Stimulated activated memory B cell treated with anti-CD40 and anti-IgM and Interleukin-4, amounts not matched to agents 10 μg/mL and 1 μg/mL and 100 μg/mL, for 72 hours (primary cell): ENCODE measurements at regions not wholly inside any gene's neighbourhood (a gene's known extent, or its start where the extent isn't known, plus 50 kb on each side); places are given as distances from the start of the nearest gene placed in this dataset.
"Not testable (repeated sequence)": the region's sequence is repeated elsewhere in the genome, so short reads cannot be mapped to it uniquely, and the experiment has no call there.

Experiments used
- ATAC-seq: fragments of 150-1000 bp; cut with Tn5 transposase; 2 replicates; pipeline ENCODE4 v1.10.0; 2021
- H3K27ac Mint-ChIP-seq: one replicate; pipeline ENCODE4 v1.8.0; 2022; ENCODE audit warnings: mild to moderate bottlenecking, mixed read lengths
- H3K27me3 Mint-ChIP-seq: one replicate; pipeline ENCODE4 v1.8.0; 2022; ENCODE audit warnings: mixed read lengths
- H3K36me3 Mint-ChIP-seq: one replicate; pipeline ENCODE4 v1.8.0; 2022; ENCODE audit warnings: mixed read lengths
- H3K4me1 Mint-ChIP-seq: one replicate; pipeline ENCODE4 v1.8.0; 2022; ENCODE audit warnings: mixed read lengths
- H3K4me3 Mint-ChIP-seq: one replicate; pipeline ENCODE4 v1.8.0; 2022; ENCODE audit warnings: mild to moderate bottlenecking, moderate library complexity, mixed read lengths
- H3K9me3 Mint-ChIP-seq: one replicate; pipeline ENCODE4 v1.8.0; 2022; ENCODE audit warnings: mixed read lengths

GRCh38 chr3:65170390-65171042 is 482.7 kb upstream of the ADAMTS9 start:
- H3K27me3 Mint-ChIP-seq: no peaks in the 10 kb centered on the region
- peaks cover 5% of the 10 kb centered on the region for H3K9me3 Mint-ChIP-seq
- H3K36me3 Mint-ChIP-seq: no peaks in the 10 kb centered on the region
- H3K27ac Mint-ChIP-seq: no peak overlapping the region
- no peaks in the 10 kb centered on the region for H3K4me1 Mint-ChIP-seq
- no peak overlapping the region for H3K4me3 Mint-ChIP-seq
- no peak for ATAC-seq

DNA sequence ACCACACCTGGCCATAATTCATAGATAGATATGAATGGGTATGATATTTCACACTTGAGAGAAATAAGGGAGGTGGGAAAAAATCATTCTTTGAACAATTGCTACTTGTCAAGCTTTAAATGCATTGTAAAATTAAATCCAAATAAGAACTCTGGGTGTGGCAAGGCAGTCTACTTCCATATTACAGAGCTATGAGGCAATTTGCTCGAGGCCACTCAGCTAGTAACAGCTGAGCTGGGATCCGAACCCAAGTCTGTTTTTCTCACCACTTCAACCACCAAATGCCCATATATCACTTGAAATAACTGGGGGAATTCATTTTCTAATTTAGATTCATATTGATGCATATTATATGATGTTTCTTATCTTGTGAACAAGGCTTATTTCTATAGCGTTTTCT is 482.2 kb upstream of the ADAMTS9 start:
- H3K27ac Mint-ChIP-seq: no peak overlapping the region
- H3K4me1 Mint-ChIP-seq: no peaks in the 10 kb centered on the region
- no peaks in the 10 kb centered on the region for H3K36me3 Mint-ChIP-seq
- ATAC-seq: no peak
- no peak overlapping the region for H3K4me3 Mint-ChIP-seq
- no peaks in the 10 kb centered on the region for H3K27me3 Mint-ChIP-seq
- peaks cover 5% of the 10 kb centered on the region for H3K9me3 Mint-ChIP-seq

- H3K27ac Mint-ChIP-seq: no peak overlapping the region
- H3K36me3 Mint-ChIP-seq: no peaks in the 10 kb centered on the region
- no peak overlapping the region for H3K4me3 Mint-ChIP-seq
These were observed 480.7 kb upstream of the ADAMTS9 start for GRCh38 chr3:65168547-65168946.

DNA sequence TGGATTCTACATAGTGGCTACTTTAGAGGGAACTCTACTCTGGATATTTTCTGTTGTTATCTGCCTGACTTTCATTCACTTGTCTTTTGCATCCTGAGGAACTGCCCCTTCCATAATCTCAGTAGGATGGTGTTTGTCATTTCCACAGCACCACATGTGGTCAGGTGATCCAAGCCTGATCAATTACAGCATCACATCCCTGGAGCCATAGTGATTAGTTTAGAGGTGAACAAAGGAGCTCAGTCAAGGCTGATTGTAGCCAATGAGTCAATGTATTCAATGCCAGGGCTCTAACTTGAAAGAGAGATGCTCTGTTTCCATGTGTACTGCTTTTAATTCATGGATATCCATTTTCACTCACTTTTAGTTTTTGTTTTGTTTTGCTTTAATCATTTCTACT is 478.7 kb upstream of the ADAMTS9 start:
- H3K27ac Mint-ChIP-seq: no peak overlapping the region
- no peak overlapping the region for H3K4me3 Mint-ChIP-seq
- no peaks in the 10 kb centered on the region for H3K36me3 Mint-ChIP-seq
- peaks cover 5% of the 10 kb centered on the region for H3K9me3 Mint-ChIP-seq
- H3K4me1 Mint-ChIP-seq: no peaks in the 10 kb centered on the region
- ATAC-seq: no peak
- no peaks in the 10 kb centered on the region for H3K27me3 Mint-ChIP-seq

More at GRCh38 chr3:65168547-65168946, 480.7 kb upstream of the ADAMTS9 start:
- peaks cover 5% of the 10 kb centered on the region for H3K9me3 Mint-ChIP-seq
- H3K4me1 Mint-ChIP-seq: no peaks in the 10 kb centered on the region
- no peaks in the 10 kb centered on the region for H3K27me3 Mint-ChIP-seq
- ATAC-seq: no peak

- Mint-ChIP-seq H3K4me1 (no peaks in the 10 kb centered on the region), H3K9me3 (peaks cover 8% of the 10 kb centered on the region), H3K27me3 (no peaks in the 10 kb centered on the region), H3K4me3 (no peak overlapping the region), H3K36me3 (no peaks in the 10 kb centered on the region), H3K27ac (no peak overlapping the region)
- ATAC-seq: no peak
These were observed 470.2 kb upstream of the ADAMTS9 start for GRCh38 chr3:65158023-65158422.

DNA sequence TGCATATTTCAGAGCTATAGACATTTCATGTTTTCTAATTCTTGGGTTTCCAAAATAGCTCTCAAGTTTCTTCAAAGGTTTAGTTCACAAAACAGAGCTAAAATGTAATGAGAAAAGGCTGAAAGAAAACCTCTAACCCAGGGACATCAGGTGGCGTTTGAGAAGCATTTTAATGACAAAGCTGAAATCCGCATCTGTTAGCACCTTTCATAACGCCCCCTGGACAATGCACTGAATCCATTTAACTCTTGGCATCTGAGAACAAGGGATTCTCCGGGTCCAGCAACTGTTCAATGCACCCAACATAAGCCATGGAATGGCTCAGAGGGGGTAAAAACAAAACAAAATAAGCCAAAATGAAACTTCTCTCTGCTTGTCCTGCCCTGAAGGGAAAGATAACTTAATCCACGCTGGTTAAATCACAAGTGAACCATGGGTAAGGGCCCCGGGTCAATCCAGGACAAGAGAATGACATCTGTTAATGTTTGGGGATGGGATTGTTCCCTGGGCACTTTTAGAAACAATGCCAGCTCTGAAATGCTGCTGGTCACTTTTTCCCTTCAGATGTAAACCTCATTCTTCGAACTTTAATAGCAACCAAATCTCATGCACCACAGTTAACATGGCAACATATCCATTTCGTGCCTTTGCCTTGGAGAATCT is 466.2 kb upstream of the ADAMTS9 start:
- Mint-ChIP-seq H3K4me3 (no peak overlapping the region), H3K4me1 (no peaks in the 10 kb centered on the region), H3K27me3 (no peaks in the 10 kb centered on the region), H3K9me3 (peaks cover 6% of the 10 kb centered on the region), H3K36me3 (no peaks in the 10 kb centered on the region), H3K27ac (no peak overlapping the region)
- ATAC-seq: no peak

DNA sequence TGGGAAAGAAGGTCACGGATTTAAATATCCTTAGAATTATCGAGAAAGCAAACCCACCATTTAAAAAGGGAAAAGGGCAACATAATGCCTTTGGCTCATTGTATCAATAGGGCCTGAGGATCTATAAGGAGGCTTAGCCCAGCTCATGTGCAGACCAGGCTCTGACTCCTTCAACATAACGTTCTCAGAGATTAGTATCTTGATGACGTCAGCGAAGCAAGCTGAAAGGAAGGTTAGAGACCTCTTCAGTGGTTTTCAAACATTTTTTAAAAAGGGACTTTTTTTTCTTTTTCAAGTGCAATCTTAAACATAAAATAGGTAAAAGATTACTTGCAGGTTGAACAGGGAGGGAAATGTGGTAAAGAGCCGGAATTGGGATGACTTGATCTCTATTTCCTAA is 463.9 kb upstream of the ADAMTS9 start:
- ATAC-seq: no peak
- H3K36me3 Mint-ChIP-seq: no peaks in the 10 kb centered on the region
- no peaks in the 10 kb centered on the region for H3K27me3 Mint-ChIP-seq
- peaks cover 8% of the 10 kb centered on the region for H3K9me3 Mint-ChIP-seq
- no peaks in the 10 kb centered on the region for H3K4me1 Mint-ChIP-seq
- no peak overlapping the region for H3K27ac Mint-ChIP-seq
- no peak overlapping the region for H3K4me3 Mint-ChIP-seq

- Mint-ChIP-seq H3K27ac (no peak overlapping the region), H3K4me3 (no peak overlapping the region), H3K36me3 (no peaks in the 10 kb centered on the region), H3K9me3 (peaks cover 3% of the 10 kb centered on the region), H3K27me3 (no peaks in the 10 kb centered on the region), H3K4me1 (no peaks in the 10 kb centered on the region)
- ATAC-seq: no peak
These were observed 462.1 kb upstream of the ADAMTS9 start for GRCh38 chr3:65149877-65150276.

- H3K27ac Mint-ChIP-seq: no peak overlapping the region
- no peaks in the 10 kb centered on the region for H3K27me3 Mint-ChIP-seq
- ATAC-seq: no peak
- no peaks in the 10 kb centered on the region for H3K36me3 Mint-ChIP-seq
- H3K4me3 Mint-ChIP-seq: no peak overlapping the region
- H3K4me1 Mint-ChIP-seq: no peaks in the 10 kb centered on the region
- peaks cover 3% of the 10 kb centered on the region for H3K9me3 Mint-ChIP-seq
These were observed 460.9 kb upstream of the ADAMTS9 start for GRCh38 chr3:65148687-65149086.

- H3K36me3 Mint-ChIP-seq: no peaks in the 10 kb centered on the region
- no peaks in the 10 kb centered on the region for H3K4me1 Mint-ChIP-seq
- no peak overlapping the region for H3K27ac Mint-ChIP-seq
- H3K4me3 Mint-ChIP-seq: no peak overlapping the region
- H3K9me3 Mint-ChIP-seq: peaks cover 3% of the 10 kb centered on the region
- H3K27me3 Mint-ChIP-seq: no peaks in the 10 kb centered on the region
- no peak for ATAC-seq
These were observed 458.4 kb upstream of the ADAMTS9 start for GRCh38 chr3:65146179-65146578.

- Mint-ChIP-seq H3K9me3 (peaks cover 3% of the 10 kb centered on the region), H3K27ac (no peak overlapping the region), H3K4me3 (no peak overlapping the region), H3K4me1 (no peaks in the 10 kb centered on the region), H3K27me3 (no peaks in the 10 kb centered on the region), H3K36me3 (no peaks in the 10 kb centered on the region)
- ATAC-seq: no peak
These were observed 457.9 kb upstream of the ADAMTS9 start for GRCh38 chr3:65145680-65146079.

- Mint-ChIP-seq H3K4me1 (no peaks in the 10 kb centered on the region), H3K4me3 (no peak overlapping the region), H3K27me3 (no peaks in the 10 kb centered on the region), H3K36me3 (no peaks in the 10 kb centered on the region), H3K9me3 (peaks cover 3% of the 10 kb centered on the region), H3K27ac (no peak overlapping the region)
- no peak for ATAC-seq
These were observed 457.1 kb upstream of the ADAMTS9 start for GRCh38 chr3:65144791-65145351.

DNA sequence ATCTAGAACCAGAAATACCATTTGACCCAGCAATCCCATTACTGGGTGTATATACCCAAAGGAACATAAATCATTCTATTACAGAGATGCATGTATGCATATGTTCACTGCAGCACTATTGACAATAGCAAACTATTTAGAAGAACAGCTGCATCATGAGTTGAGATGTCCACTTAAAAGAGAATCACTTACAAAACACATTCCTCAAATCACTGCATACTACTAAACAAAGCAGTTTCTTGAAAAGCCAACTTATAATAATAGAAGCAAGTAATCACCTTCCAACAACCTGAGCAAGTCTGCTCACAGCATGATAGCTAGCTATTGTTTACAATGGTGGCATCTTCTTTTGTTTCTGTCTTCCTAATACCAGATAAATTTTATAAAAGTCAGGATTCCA is 454.7 kb upstream of the ADAMTS9 start:
- H3K36me3 Mint-ChIP-seq: no peaks in the 10 kb centered on the region
- H3K4me1 Mint-ChIP-seq: no peaks in the 10 kb centered on the region
- ATAC-seq: no peak
- H3K27ac Mint-ChIP-seq: no peak overlapping the region
- no peaks in the 10 kb centered on the region for H3K9me3 Mint-ChIP-seq
- H3K4me3 Mint-ChIP-seq: no peak overlapping the region
- H3K27me3 Mint-ChIP-seq: no peaks in the 10 kb centered on the region

GRCh38 chr3:65138556-65138955 is 450.8 kb upstream of the ADAMTS9 start:
- Mint-ChIP-seq H3K9me3 (peaks cover 4% of the 10 kb centered on the region), H3K27ac (no peak overlapping the region), H3K4me1 (no peaks in the 10 kb centered on the region), H3K4me3 (no peak overlapping the region), H3K27me3 (no peaks in the 10 kb centered on the region), H3K36me3 (no peaks in the 10 kb centered on the region)
- no peak for ATAC-seq

GRCh38 chr3:65133752-65134151 is 446.0 kb upstream of the ADAMTS9 start:
- H3K27ac Mint-ChIP-seq, H3K36me3 Mint-ChIP-seq, ATAC-seq, H3K27me3 Mint-ChIP-seq, H3K9me3 Mint-ChIP-seq, H3K4me1 Mint-ChIP-seq, H3K4me3 Mint-ChIP-seq: not testable (repeated sequence)

GRCh38 chr3:65130782-65131181 is 443.0 kb upstream of the ADAMTS9 start:
- Mint-ChIP-seq H3K27me3 (no peaks in the 10 kb centered on the region), H3K27ac (no peak overlapping the region), H3K9me3 (peaks cover 6% of the 10 kb centered on the region), H3K4me1 (no peaks in the 10 kb centered on the region), H3K4me3 (no peak overlapping the region), H3K36me3 (no peaks in the 10 kb centered on the region)
- no peak for ATAC-seq
